ENCODE measurements at regions not wholly inside any gene's neighbourhood (a gene's known extent, or its start where the extent isn't known, plus 50 kb on each side); places are given as distances from the start of the nearest gene placed in this dataset.

GRCh38 chr4:126414741-126415140, 1100.0 kb downstream of the FAT4 start:
- no peaks in the 10 kb centered on the region for H3K4me1 ChIP-seq (ENCODE audit: control insufficient read depth in 4 of 4, insufficient read depth in 4 of 4, low read length in 3 of 4)
- no peaks in the 10 kb centered on the region for H3K9me3 ChIP-seq (ENCODE audit: control insufficient read depth in 4 of 4, low read length in 3 of 4)
- DNase-seq (ENCODE audit: low spot score): no peak
- no peaks in the 10 kb centered on the region for H3K36me3 ChIP-seq (ENCODE audit: control insufficient read depth in 4 of 4, insufficient read depth in 3 of 4, low read depth in 1 of 4, low read length in 3 of 4)
- TF ChIP-seq TAF1 (conservative IDR thresholded peaks at IDR 0.05): no peak
- no peak for TF ChIP-seq NR2F2 (IDR thresholded peaks at IDR 0.05)
- TF ChIP-seq, protein P1, sequence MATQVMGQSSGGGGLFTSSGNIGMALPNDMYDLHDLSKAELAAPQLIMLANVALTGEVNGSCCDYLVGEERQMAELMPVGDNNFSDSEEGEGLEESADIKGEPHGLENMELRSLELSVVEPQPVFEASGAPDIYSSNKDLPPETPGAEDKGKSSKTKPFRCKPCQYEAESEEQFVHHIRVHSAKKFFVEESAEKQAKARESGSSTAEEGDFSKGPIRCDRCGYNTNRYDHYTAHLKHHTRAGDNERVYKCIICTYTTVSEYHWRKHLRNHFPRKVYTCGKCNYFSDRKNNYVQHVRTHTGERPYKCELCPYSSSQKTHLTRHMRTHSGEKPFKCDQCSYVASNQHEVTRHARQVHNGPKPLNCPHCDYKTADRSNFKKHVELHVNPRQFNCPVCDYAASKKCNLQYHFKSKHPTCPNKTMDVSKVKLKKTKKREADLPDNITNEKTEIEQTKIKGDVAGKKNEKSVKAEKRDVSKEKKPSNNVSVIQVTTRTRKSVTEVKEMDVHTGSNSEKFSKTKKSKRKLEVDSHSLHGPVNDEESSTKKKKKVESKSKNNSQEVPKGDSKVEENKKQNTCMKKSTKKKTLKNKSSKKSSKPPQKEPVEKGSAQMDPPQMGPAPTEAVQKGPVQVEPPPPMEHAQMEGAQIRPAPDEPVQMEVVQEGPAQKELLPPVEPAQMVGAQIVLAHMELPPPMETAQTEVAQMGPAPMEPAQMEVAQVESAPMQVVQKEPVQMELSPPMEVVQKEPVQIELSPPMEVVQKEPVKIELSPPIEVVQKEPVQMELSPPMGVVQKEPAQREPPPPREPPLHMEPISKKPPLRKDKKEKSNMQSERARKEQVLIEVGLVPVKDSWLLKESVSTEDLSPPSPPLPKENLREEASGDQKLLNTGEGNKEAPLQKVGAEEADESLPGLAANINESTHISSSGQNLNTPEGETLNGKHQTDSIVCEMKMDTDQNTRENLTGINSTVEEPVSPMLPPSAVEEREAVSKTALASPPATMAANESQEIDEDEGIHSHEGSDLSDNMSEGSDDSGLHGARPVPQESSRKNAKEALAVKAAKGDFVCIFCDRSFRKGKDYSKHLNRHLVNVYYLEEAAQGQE (IDR thresholded peaks at IDR 0.05): no peak
- TF ChIP-seq JUND (IDR thresholded peaks at IDR 0.05): no peak
- TF ChIP-seq HNF4A (conservative IDR thresholded peaks at IDR 0.05): no peak
- no peak for TF ChIP-seq FOXA1 (IDR thresholded peaks at IDR 0.05)
- TF ChIP-seq RXRA (IDR thresholded peaks at IDR 0.05): no peak
- no peak for TF ChIP-seq ATF3 (IDR thresholded peaks at IDR 0.05)
- TF ChIP-seq, protein P2, sequence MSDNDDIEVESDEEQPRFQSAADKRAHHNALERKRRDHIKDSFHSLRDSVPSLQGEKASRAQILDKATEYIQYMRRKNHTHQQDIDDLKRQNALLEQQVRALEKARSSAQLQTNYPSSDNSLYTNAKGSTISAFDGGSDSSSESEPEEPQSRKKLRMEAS (IDR thresholded peaks at IDR 0.05): no peak
- TF ChIP-seq CTCF (IDR thresholded peaks at IDR 0.05; ENCODE audit: low read depth, low read length, missing input control): no peak
- TF ChIP-seq GABPA (IDR thresholded peaks at IDR 0.05 in 1 of 2, conservative IDR thresholded peaks at IDR 0.05 in 1 of 2): no peak
- no peak for TF ChIP-seq HNF4G (IDR thresholded peaks at IDR 0.05)
- no peak for TF ChIP-seq FOXA2 (IDR thresholded peaks at IDR 0.05)
- WGBS: 84% methylated on average over 3 of the region's 3 CpGs
- H3K9ac ChIP-seq (ENCODE audit: low read depth in 1 of 2, low read length in 2 of 2): no peak overlapping the region
- no peaks in the 10 kb centered on the region for H3K27me3 ChIP-seq (ENCODE audit: control insufficient read depth in 4 of 4, insufficient read depth in 4 of 4, low read length in 3 of 4)
- H3K27ac ChIP-seq (ENCODE audit: low read depth in 1 of 2, low read length in 2 of 2): no peak overlapping the region
- H3K4me3 ChIP-seq (ENCODE audit: low read depth in 1 of 3, low read length in 3 of 3): no peak overlapping the region

- Histone ChIP-seq H3K4me1 (ENCODE audit: control insufficient read depth in 4 of 4, insufficient read depth in 4 of 4, low read length in 3 of 4) (no peaks in the 10 kb centered on the region), H3K27ac (ENCODE audit: low read depth in 1 of 2, low read length in 2 of 2) (no peak overlapping the region), H3K9ac (ENCODE audit: low read depth in 1 of 2, low read length in 2 of 2) (no peak overlapping the region), H3K27me3 (ENCODE audit: control insufficient read depth in 4 of 4, insufficient read depth in 4 of 4, low read length in 3 of 4) (no peaks in the 10 kb centered on the region), H3K9me3 (ENCODE audit: control insufficient read depth in 4 of 4, low read length in 3 of 4) (peaks cover 0 to 4% (median 2%) of the 10 kb centered on the region in 4 donors), H3K36me3 (ENCODE audit: control insufficient read depth in 4 of 4, insufficient read depth in 3 of 4, low read depth in 1 of 4, low read length in 3 of 4) (no peaks in the 10 kb centered on the region), H3K4me3 (ENCODE audit: low read depth in 1 of 3, low read length in 3 of 3) (no peak overlapping the region)
- no peak for DNase-seq (ENCODE audit: low spot score)
- TF ChIP-seq RXRA (IDR thresholded peaks at IDR 0.05): no peak
- TF ChIP-seq EGR1 (IDR thresholded peaks at IDR 0.05; ENCODE audit: low read depth in 2 of 2): no peak
- TF ChIP-seq YY1 (IDR thresholded peaks at IDR 0.05): no peak
- TF ChIP-seq TAF1 (conservative IDR thresholded peaks at IDR 0.05): no peak
- TF ChIP-seq CTCF (IDR thresholded peaks at IDR 0.05; ENCODE audit: low read depth, low read length, missing input control): no peak
- no peak for TF ChIP-seq SP1 (IDR thresholded peaks at IDR 0.05)
- no peak for TF ChIP-seq HNF4G (IDR thresholded peaks at IDR 0.05)
- TF ChIP-seq ATF3 (IDR thresholded peaks at IDR 0.05): no peak
- no peak for TF ChIP-seq NR2F2 (IDR thresholded peaks at IDR 0.05)
- no peak for TF ChIP-seq JUND (IDR thresholded peaks at IDR 0.05)
- TF ChIP-seq, protein P1 (IDR thresholded peaks at IDR 0.05): no peak
- TF ChIP-seq, protein P2 (IDR thresholded peaks at IDR 0.05): no peak
- TF ChIP-seq RAD21 (IDR thresholded peaks at IDR 0.05): no peak
- TF ChIP-seq FOXA2 (IDR thresholded peaks at IDR 0.05): no peak
- TF ChIP-seq FOXA1 (IDR thresholded peaks at IDR 0.05): no peak
Observed at GRCh38 chr4:126419266-126419665, 1104.5 kb downstream of the FAT4 start.
